Panc1 (cell line): ENCODE measurements at regions not wholly inside any gene's neighbourhood (a gene's known extent, or its start where the extent isn't known, plus 50 kb on each side); places are given as distances from the start of the nearest gene placed in this dataset.

Experiments used
- POLR2AphosphoS5 ChIP-seq: IDR thresholded peaks from 2 replicates; pipeline ENCODE4 v1.6.1; 2012; ENCODE audit warnings: mild to moderate bottlenecking, low read depth, low read length, moderate library complexity
- SIN3A ChIP-seq: IDR thresholded peaks from 2 replicates; pipeline ENCODE4 v1.6.1; 2012; ENCODE audit warnings: low read depth, mild to moderate bottlenecking, low read length, moderate library complexity, borderline replicate concordance; ENCODE audit not compliant: insufficient read depth
- TCF7L2 ChIP-seq: IDR thresholded peaks from 2 replicates; pipeline ENCODE4 v1.6.1; 2011; ENCODE audit warnings: mild to moderate bottlenecking, low read depth, low read length, inconsistent platforms
- TF ChIP-seq, protein P1 (sequence below): fragments of 450-650 bp; IDR thresholded peaks from 2 replicates; pipeline ENCODE4 v1.5.1; 2017; ENCODE audit warnings: mild to moderate bottlenecking
- TF ChIP-seq, protein P2 (sequence below), 2 experiments: IDR thresholded peaks; 2 replicates each; pipeline ENCODE4 v1.6.1; 2011 to 2012; ENCODE audit warnings: low read depth in 2 of 2, control low read depth in 1 of 2, low read length in 1 of 2, mild to moderate bottlenecking in 1 of 2, moderate library complexity in 1 of 2; ENCODE audit not compliant: insufficient read depth in 1 of 2

DNA sequence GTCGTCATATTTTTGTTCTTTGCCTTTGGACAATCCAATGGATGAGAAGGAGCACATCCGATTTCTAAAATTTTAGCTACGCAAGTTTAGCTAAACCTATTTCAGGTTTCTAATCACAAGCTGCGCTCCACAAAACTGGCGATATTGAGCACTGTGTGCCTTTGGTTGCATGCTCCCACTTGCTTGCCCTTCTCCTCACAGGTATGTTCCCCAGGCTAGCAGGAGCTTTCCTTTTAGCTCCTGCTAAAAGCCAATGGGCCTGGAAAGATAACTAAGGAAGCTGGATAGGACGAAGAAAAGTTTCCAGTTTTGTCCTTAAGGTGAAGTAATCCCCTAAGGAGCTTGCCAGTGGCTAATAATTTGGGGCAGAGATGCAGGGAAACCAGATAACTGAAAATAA is 975.2 kb downstream of the FSTL5 start:
- TF ChIP-seq, protein P1, sequence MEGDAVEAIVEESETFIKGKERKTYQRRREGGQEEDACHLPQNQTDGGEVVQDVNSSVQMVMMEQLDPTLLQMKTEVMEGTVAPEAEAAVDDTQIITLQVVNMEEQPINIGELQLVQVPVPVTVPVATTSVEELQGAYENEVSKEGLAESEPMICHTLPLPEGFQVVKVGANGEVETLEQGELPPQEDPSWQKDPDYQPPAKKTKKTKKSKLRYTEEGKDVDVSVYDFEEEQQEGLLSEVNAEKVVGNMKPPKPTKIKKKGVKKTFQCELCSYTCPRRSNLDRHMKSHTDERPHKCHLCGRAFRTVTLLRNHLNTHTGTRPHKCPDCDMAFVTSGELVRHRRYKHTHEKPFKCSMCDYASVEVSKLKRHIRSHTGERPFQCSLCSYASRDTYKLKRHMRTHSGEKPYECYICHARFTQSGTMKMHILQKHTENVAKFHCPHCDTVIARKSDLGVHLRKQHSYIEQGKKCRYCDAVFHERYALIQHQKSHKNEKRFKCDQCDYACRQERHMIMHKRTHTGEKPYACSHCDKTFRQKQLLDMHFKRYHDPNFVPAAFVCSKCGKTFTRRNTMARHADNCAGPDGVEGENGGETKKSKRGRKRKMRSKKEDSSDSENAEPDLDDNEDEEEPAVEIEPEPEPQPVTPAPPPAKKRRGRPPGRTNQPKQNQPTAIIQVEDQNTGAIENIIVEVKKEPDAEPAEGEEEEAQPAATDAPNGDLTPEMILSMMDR: no peak
- TF ChIP-seq POLR2AphosphoS5 (no peak), SIN3A (no peak), TCF7L2 (no peak)
- TF ChIP-seq, protein P2, sequence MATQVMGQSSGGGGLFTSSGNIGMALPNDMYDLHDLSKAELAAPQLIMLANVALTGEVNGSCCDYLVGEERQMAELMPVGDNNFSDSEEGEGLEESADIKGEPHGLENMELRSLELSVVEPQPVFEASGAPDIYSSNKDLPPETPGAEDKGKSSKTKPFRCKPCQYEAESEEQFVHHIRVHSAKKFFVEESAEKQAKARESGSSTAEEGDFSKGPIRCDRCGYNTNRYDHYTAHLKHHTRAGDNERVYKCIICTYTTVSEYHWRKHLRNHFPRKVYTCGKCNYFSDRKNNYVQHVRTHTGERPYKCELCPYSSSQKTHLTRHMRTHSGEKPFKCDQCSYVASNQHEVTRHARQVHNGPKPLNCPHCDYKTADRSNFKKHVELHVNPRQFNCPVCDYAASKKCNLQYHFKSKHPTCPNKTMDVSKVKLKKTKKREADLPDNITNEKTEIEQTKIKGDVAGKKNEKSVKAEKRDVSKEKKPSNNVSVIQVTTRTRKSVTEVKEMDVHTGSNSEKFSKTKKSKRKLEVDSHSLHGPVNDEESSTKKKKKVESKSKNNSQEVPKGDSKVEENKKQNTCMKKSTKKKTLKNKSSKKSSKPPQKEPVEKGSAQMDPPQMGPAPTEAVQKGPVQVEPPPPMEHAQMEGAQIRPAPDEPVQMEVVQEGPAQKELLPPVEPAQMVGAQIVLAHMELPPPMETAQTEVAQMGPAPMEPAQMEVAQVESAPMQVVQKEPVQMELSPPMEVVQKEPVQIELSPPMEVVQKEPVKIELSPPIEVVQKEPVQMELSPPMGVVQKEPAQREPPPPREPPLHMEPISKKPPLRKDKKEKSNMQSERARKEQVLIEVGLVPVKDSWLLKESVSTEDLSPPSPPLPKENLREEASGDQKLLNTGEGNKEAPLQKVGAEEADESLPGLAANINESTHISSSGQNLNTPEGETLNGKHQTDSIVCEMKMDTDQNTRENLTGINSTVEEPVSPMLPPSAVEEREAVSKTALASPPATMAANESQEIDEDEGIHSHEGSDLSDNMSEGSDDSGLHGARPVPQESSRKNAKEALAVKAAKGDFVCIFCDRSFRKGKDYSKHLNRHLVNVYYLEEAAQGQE (IDR thresholded peaks at IDR 0.05; ENCODE audit: insufficient read depth in 1 of 2, low read depth in 2 of 2, low read length in 1 of 2): no peak
